Non-pigmented ciliary epithelial cell (primary cell): ENCODE measurements at regions not wholly inside any gene's neighbourhood (a gene's known extent, or its start where the extent isn't known, plus 50 kb on each side); places are given as distances from the start of the nearest gene placed in this dataset.
"Not testable (repeated sequence)": the region's sequence is repeated elsewhere in the genome, so short reads cannot be mapped to it uniquely, and the experiment has no call there.

Source experiments
- DNase-seq: peaks from one replicate; pipeline ENCODE4 v3.0.0-alpha.2; 2010; ENCODE audit warnings: low read depth

- no peak for DNase-seq
These were observed 107.5 kb downstream of the DCLK3 start for GRCh38 chr3:36656873-36657272.

DNA sequence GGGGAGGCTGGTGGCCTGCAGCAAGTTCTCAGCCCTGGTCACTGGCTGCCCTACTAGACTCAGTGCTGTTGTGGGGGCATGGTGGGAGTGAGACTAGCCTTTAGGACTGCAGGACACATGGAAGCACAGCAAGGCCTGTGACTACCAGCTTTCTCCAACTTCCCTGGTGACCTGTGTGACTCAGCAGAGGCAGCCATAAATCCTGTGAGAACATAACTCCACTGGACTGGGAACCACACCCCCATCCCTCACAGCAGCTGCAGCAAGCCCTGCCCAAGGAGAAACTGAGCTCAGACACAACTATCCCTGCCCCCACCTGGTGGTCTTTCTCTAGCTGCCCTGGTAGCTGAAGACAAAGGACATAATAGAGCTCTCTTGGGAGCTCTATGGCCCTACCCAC is 111.3 kb downstream of the DCLK3 start:
- DNase-seq: no peak

DNA sequence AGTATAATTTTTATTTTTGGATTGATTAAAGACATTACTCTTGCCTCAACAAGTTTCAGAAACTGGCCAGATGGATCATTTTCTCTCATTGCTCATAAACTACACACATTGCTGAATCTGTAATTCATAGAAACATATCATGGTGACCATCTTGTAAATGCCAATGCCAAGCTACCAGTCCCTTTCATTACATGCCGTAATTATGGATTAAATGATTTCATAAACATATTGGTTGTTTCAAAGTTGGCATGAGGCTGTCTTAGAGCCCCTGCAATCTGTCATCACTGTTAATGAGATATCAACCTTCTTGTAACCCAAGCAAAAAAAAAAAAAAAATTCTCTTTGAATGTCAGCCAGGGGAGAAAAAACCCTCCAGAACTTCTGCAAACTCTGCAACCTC is 112.2 kb downstream of the DCLK3 start:
- DNase-seq: no peak

- DNase-seq: peak; percentile 63
These were observed 114.1 kb downstream of the DCLK3 start for GRCh38 chr3:36650271-36650671.

GRCh38 chr3:36649125-36649524 is 115.2 kb downstream of the DCLK3 start:
- no peak for DNase-seq

- peak; percentile 87 for DNase-seq
These were observed 115.9 kb downstream of the DCLK3 start for GRCh38 chr3:36648241-36649034.

DNA sequence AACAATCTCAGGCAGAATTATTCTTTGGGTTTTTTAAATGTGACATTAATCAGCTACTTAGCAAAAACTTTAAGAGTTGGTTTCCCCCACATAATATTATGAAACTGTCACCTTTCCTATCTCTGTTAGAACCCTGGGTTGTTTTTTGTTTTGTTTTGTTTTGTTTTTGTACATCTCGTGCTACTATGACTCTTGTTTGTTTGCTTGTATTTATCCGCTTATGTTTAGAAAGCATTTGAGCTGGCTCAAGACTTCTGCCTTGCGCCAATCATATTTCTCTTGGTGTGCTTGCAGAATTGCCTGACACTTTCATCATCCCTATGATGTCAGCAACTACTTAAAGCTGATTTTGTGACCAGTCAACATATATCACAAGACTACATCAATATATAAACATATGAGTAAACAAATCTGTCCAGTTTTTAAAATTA is 116.9 kb downstream of the DCLK3 start:
- DNase-seq: no peak

- no peak for DNase-seq
These were observed 121.2 kb downstream of the DCLK3 start for GRCh38 chr3:36643192-36643591.

DNA sequence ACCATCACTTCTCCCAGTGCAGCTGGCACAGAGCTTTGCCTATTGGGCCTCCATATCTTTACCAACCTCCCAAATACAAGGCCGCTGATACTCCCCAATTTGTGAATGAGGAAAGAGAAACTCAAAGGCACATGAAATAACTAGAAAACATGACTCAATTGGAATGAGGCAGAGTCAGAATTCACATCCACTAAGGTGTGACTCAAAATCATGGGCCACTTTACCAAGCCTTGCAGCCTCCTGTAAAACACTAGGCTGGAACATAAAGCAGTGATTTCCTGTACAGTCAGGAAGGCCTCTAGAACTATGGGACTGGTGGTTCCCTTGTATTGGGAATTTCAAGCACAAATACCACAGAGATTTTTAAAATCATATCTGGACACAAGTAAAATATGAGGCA is 128.6 kb downstream of the DCLK3 start:
- DNase-seq: no peak

GRCh38 chr3:36633897-36634296 is 130.5 kb downstream of the DCLK3 start:
- not testable (repeated sequence) for DNase-seq

DNA sequence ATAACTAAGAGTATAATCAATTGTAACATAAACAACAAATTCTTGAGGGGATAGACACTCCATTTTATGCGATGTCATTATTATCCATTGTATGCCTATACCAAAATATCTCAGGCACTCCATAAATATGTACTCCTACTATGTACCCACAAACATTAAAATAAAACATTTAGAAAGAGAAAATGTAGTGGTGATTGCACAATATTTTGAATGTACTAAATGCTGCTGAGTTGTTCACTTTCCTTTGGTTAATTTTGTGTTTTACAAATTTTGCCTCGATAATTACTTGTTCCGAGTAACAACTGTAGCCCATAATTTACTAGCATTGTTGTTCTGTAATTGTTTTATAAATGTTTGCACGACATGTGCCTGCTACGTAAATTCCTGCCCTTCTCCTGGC is 131.3 kb downstream of the DCLK3 start:
- DNase-seq: no peak

GRCh38 chr3:36631549-36631948 is 132.8 kb downstream of the DCLK3 start:
- no peak for DNase-seq

DNA sequence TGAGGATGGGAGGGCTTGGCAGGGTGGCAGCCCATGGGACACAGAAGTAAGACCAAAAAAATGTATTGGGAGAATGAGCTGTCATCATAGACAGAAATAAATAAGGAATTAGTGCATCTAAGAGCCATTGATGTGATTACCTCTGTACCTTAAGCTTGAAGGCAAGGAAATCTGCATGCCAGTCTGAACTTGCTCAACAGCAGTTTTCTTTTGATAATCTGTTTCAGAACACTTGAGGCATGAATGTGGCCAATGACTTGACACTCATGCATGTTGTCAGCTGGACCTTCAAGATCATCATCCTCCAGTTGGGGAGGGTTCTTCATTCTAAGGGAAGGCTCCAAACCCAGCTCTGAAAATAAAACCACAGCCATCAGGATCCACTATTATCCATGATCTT is 148.5 kb downstream of the DCLK3 start:
- DNase-seq: no peak

GRCh38 chr3:36606871-36607765 is 157.2 kb downstream of the DCLK3 start:
- no peak for DNase-seq

DNA sequence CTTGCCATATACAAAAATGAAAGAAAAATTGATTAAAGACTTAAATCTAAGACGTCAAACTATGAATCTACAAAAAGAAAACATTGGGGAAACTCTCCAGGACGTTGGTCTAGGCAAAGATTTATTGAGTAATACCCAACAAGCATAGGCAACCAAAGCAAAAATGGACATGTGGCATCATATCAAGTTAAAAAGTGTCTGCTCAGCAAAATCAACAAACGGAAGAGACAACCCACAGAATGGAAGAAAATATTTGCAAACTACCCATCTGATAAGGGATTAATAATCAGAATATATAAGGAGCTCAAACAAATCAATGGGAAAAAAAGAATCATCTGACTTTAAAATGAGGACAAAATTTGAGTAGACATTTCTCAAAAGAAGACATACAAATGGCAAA is 160.9 kb downstream of the DCLK3 start:
- DNase-seq: no peak

DNA sequence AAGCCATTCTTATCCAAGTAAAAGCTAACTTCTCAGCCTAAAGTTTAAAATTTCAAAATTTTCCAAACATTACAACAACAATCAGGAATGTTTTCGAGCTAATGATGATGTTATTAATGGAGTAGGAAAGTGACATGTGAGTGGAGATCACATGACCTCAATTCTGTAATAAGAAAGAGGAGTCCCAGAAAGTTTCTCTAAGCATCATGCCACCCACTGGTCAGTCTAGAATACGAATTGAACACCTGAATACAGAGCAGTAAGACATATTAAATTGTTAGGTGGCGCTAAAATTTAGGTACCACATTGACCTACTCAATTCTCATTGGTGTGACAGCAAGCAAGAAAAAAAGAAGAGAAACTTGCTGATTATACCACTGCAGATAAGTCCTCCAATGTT is 163.9 kb downstream of the DCLK3 start:
- no peak for DNase-seq
